ENCODE measurements at regions not wholly inside any gene's neighbourhood (a gene's known extent, or its start where the extent isn't known, plus 50 kb on each side); places are given as distances from the start of the nearest gene placed in this dataset.
"Not testable (repeated sequence)": the region's sequence is repeated elsewhere in the genome, so short reads cannot be mapped to it uniquely, and the experiment has no call there.

GRCh38 chr1:10867914-10868598 is 71.6 kb upstream of the CASZ1 start:
- peak in 4 of 14 donors; percentile 4 to 8 (median 6) for DNase-seq

- DNase-seq = no peak
These were observed 72.1 kb upstream of the CASZ1 start for GRCh38 chr1:10868599-10868965.

- DNase-seq = no peak
These were observed 73.5 kb upstream of the CASZ1 start for GRCh38 chr1:10869933-10870332.

- DNase-seq = no peak
These were observed 74.1 kb upstream of the CASZ1 start for GRCh38 chr1:10870493-10871096.

GRCh38 chr1:10873189-10873588 is 76.7 kb upstream of the CASZ1 start:
- no peak for DNase-seq

GRCh38 chr1:10874351-10874750 is 77.9 kb upstream of the CASZ1 start:
- DNase-seq = no peak

- DNase-seq = no peak
These were observed 81.4 kb upstream of the CASZ1 start for GRCh38 chr1:10877894-10878293.

- no peak for DNase-seq
These were observed 82.0 kb upstream of the CASZ1 start for GRCh38 chr1:10878469-10878868.

- no peak for DNase-seq
These were observed 83.6 kb upstream of the CASZ1 start for GRCh38 chr1:10880063-10880462.

- no peak for DNase-seq
These were observed 84.6 kb upstream of the CASZ1 start for GRCh38 chr1:10881046-10881445.

- DNase-seq = no peak
These were observed 85.6 kb upstream of the CASZ1 start for GRCh38 chr1:10882069-10882468.

- not testable (repeated sequence) for DNase-seq
These were observed 90.6 kb upstream of the CASZ1 start for GRCh38 chr1:10887032-10887431.

- DNase-seq = no peak
These were observed 91.8 kb upstream of the CASZ1 start for GRCh38 chr1:10888291-10888690.

- no peak for DNase-seq
These were observed 92.6 kb upstream of the CASZ1 start for GRCh38 chr1:10888791-10889649.

- no peak for DNase-seq
These were observed 93.4 kb upstream of the CASZ1 start for GRCh38 chr1:10889650-10890353.

- no peak for DNase-seq
These were observed 94.1 kb upstream of the CASZ1 start for GRCh38 chr1:10890491-10891071.

GRCh38 chr1:10891091-10891490 is 94.6 kb upstream of the CASZ1 start:
- DNase-seq = no peak

GRCh38 chr1:10892138-10893065 is 96.0 kb upstream of the CASZ1 start:
- DNase-seq = no peak

- no peak for DNase-seq
These were observed 99.2 kb upstream of the CASZ1 start for GRCh38 chr1:10895621-10896020.

GRCh38 chr1:10896673-10897072 is 100.2 kb upstream of the CASZ1 start:
- DNase-seq = no peak

- no peak for DNase-seq
These were observed 101.0 kb upstream of the CASZ1 start for GRCh38 chr1:10897321-10897980.
